Parathyroid adenoma (tissue), 2 donors: ENCODE measurements at regions not wholly inside any gene's neighbourhood (a gene's known extent, or its start where the extent isn't known, plus 50 kb on each side); places are given as distances from the start of the nearest gene placed in this dataset.
"Not testable (repeated sequence)": the region's sequence is repeated elsewhere in the genome, so short reads cannot be mapped to it uniquely, and the experiment has no call there.

ENCODE experiments used
- H2AFZ ChIP-seq: fragments of 300-600 bp; sonication (generic); one replicate; pipeline ENCODE4 v1.7.0; 2017; ENCODE audit warnings: antibody characterized with exemption, mild to moderate bottlenecking
- H3K27ac ChIP-seq: fragments of 300-600 bp; sonication (generic); one replicate; pipeline ENCODE4 v1.7.0; 2017
- H3K27me3 ChIP-seq: fragments of 300-600 bp; sonication (generic); one replicate; pipeline ENCODE4 v1.7.0; 2017; ENCODE audit warnings: low read length; ENCODE audit not compliant: control insufficient read depth, insufficient read depth
- H3K36me3 ChIP-seq: fragments of 300-600 bp; sonication (generic); one replicate; pipeline ENCODE4 v1.7.0; 2017; ENCODE audit warnings: low read length; ENCODE audit not compliant: control insufficient read depth, insufficient read depth
- H3K4me1 ChIP-seq: fragments of 300-600 bp; sonication (generic); one replicate; pipeline ENCODE4 v1.7.0; 2017; ENCODE audit warnings: control low read depth
- H3K4me2 ChIP-seq: fragments of 300-600 bp; sonication (generic); one replicate; pipeline ENCODE4 v1.7.0; 2017; ENCODE audit warnings: low read length
- H3K4me3 ChIP-seq: fragments of 300-600 bp; sonication (generic); one replicate; pipeline ENCODE4 v1.7.0; 2017; ENCODE audit warnings: low read depth, low read length
- H3K79me2 ChIP-seq: fragments of 300-600 bp; sonication (generic); one replicate; pipeline ENCODE4 v1.7.0; 2017; ENCODE audit warnings: control low read depth
- H3K9ac ChIP-seq: fragments of 300-600 bp; sonication (generic); one replicate; pipeline ENCODE4 v1.7.0; 2017; ENCODE audit warnings: mild to moderate bottlenecking
- H3K9me3 ChIP-seq: fragments of 300-600 bp; sonication (generic); one replicate; pipeline ENCODE4 v1.7.0; 2017; ENCODE audit warnings: low read length; ENCODE audit not compliant: control insufficient read depth
- TF ChIP-seq, protein P1 (sequence below): fragments of 300-600 bp; sonication (generic); IDR thresholded peaks from one replicate; pipeline ENCODE4 v1.7.0; 2017; ENCODE audit warnings: antibody characterized with exemption, mild to moderate bottlenecking
- donor health status: primary hyperparathyroidism.

DNA sequence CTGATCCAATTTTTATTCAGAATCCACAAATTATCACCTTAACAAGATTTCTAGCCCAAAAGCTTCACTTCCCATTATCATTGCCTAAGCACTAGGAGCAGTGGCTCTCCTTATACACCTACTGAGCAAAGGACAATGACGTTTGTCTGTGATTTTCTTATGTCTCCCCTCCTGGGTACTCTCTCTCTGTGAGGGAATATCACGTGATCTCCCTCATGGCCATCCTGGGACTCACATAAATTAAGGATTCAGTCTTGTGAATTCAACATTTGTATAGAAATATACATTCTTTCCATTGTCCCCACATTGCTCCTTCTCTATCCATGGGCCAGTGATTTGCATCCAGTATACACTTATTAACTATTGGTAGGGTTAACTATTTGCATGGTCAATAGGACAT is 476.5 kb downstream of the PLK2 start:
- no peak overlapping the region for H2AFZ ChIP-seq

DNA sequence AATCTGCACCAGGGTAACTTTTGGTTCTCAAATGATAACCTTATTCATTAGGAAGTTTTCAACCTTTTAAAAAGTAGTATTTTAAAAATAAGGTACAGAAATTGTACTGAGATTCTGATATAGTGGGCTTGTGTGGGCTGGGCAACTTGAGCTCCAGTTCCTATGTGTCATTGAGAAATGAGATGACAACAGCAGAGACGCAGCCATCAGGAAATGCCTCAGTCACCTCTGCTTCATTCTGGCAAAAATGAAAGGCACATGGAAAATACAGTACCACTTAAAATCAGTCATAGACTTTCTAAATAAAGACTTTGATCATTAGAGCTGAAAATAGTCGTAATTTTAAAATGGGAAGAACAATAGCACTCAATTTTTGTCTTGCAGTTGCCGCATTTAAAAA is 480.2 kb downstream of the PLK2 start:
- H3K27me3 ChIP-seq = no peaks in the 10 kb centered on the region
- H3K27ac ChIP-seq = no peak overlapping the region
- no peak overlapping the region for H2AFZ ChIP-seq
- H3K36me3 ChIP-seq = no peaks in the 10 kb centered on the region
- H3K79me2 ChIP-seq = no peaks in the 10 kb centered on the region
- no peaks in the 10 kb centered on the region for H3K4me1 ChIP-seq
- no peaks in the 10 kb centered on the region for H3K9me3 ChIP-seq
- no peak overlapping the region for H3K4me3 ChIP-seq
- no peak overlapping the region for H3K9ac ChIP-seq
- H3K4me2 ChIP-seq = no peak overlapping the region
- TF ChIP-seq, protein P1, sequence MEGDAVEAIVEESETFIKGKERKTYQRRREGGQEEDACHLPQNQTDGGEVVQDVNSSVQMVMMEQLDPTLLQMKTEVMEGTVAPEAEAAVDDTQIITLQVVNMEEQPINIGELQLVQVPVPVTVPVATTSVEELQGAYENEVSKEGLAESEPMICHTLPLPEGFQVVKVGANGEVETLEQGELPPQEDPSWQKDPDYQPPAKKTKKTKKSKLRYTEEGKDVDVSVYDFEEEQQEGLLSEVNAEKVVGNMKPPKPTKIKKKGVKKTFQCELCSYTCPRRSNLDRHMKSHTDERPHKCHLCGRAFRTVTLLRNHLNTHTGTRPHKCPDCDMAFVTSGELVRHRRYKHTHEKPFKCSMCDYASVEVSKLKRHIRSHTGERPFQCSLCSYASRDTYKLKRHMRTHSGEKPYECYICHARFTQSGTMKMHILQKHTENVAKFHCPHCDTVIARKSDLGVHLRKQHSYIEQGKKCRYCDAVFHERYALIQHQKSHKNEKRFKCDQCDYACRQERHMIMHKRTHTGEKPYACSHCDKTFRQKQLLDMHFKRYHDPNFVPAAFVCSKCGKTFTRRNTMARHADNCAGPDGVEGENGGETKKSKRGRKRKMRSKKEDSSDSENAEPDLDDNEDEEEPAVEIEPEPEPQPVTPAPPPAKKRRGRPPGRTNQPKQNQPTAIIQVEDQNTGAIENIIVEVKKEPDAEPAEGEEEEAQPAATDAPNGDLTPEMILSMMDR = no peak

More for the DNA sequence above, 476.5 kb downstream of the PLK2 start:
- no peaks in the 10 kb centered on the region for H3K4me1 ChIP-seq
- no peaks in the 10 kb centered on the region for H3K27me3 ChIP-seq
- no peak overlapping the region for H3K4me2 ChIP-seq
- no peaks in the 10 kb centered on the region for H3K36me3 ChIP-seq
- H3K9ac ChIP-seq = no peak overlapping the region
- H3K27ac ChIP-seq = no peak overlapping the region
- TF ChIP-seq, protein P1 = no peak
- no peak overlapping the region for H3K4me3 ChIP-seq
- no peaks in the 10 kb centered on the region for H3K79me2 ChIP-seq
- H3K9me3 ChIP-seq = no peaks in the 10 kb centered on the region

DNA sequence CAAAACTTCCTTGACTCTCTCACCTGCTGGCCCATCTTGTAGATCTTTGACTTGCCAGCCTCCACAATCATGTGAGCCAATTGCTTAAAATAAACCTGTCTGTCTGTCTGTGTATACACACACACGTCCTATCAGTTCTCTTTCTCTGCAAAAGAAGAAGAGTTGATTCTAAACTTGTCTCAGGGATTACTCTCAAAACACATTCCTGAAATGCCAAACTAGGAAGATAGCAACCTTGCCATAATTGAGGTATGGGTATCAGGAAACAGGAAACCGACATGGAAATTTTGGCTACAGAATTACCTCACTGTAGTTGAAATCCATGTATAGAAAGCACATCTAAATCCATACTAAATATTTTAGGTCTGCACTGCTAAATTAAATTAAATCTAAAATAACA is 483.4 kb downstream of the PLK2 start:
- H3K9ac ChIP-seq = no peak overlapping the region
- TF ChIP-seq, protein P1 = no peak
- no peak overlapping the region for H3K4me3 ChIP-seq
- H3K79me2 ChIP-seq = no peaks in the 10 kb centered on the region
- no peaks in the 10 kb centered on the region for H3K9me3 ChIP-seq
- H3K4me2 ChIP-seq = no peak overlapping the region
- H3K27me3 ChIP-seq = no peaks in the 10 kb centered on the region
- no peaks in the 10 kb centered on the region for H3K36me3 ChIP-seq
- no peak overlapping the region for H2AFZ ChIP-seq
- no peaks in the 10 kb centered on the region for H3K4me1 ChIP-seq
- H3K27ac ChIP-seq = no peak overlapping the region

DNA sequence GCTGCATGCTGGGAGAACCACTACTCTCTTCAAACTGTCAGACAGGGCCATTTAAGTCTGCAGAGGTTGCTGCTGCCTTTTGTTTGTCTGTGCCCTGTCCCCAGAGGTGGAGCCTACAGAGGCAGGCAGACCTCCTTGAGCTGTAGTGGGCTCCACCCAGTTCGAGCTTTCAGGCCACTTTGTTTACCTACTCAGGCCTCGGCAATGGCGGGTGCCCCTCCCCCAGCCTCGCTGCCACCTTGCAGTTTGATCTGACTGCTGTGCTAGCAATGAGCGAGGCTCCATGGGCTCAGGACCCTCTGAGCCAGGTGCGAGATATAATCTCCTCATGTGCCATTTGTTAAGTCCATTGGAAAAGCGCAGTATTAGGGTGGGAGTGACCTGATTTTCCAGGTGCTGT is 487.8 kb downstream of the PLK2 start:
- not testable (repeated sequence) for H3K4me1 ChIP-seq, H3K9ac ChIP-seq, H3K4me3 ChIP-seq, H2AFZ ChIP-seq, H3K27ac ChIP-seq, H3K36me3 ChIP-seq, H3K27me3 ChIP-seq, H3K4me2 ChIP-seq, H3K79me2 ChIP-seq, H3K9me3 ChIP-seq

DNA sequence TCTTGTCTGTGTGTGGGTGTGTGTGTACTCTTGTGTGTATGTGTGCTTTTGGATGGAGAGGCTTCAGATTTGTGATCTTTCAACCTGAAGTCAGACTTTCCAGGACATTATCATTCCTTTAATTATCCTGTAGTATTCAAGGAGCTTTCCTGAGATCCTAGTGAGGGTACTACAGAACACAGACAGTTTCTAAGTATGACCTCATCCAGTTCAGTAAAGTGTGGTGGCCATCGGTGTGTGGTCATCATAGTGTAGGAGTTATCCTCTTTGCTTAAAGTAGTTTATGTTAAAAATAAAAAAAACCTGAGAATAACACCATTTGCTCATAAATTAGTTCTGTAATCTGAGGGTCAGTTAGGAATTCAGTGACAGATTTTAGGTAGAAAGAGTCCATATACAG is 478.0 kb upstream of the ACTBL2 start:
- Histone ChIP-seq H3K36me3 (no peaks in the 10 kb centered on the region), H3K9ac (no peak overlapping the region), H3K4me3 (no peak overlapping the region), H3K27me3 (no peaks in the 10 kb centered on the region), H3K9me3 (peaks cover 3% of the 10 kb centered on the region), H3K4me1 (no peaks in the 10 kb centered on the region), H3K4me2 (no peak overlapping the region), H3K27ac (no peak overlapping the region), H2AFZ (no peak overlapping the region), H3K79me2 (no peaks in the 10 kb centered on the region)
- TF ChIP-seq, protein P1 = no peak
